ENCODE measurements at regions not wholly inside any gene's neighbourhood (a gene's known extent, or its start where the extent isn't known, plus 50 kb on each side); places are given as distances from the start of the nearest gene placed in this dataset.
"Not testable (repeated sequence)": the region's sequence is repeated elsewhere in the genome, so short reads cannot be mapped to it uniquely, and the experiment has no call there.

DNA sequence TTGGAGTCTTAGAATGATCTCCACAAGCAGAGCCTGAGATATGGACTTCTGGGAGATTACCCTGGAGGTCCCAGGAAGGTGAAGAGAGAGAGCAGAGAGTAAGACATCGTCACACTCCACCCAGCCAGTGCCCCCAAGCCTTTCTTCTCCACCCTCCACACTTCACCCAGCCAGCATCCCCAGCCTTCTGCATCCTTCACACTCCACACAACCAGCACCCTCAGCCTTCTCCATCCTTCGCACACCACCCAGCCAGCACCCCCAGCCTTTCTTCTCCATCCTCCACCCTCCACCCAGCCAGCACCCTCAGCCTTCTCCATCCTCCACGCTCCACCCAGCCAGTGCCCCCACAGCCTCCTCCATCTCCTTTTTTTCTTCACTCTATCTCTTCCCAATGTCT lies 603.9 kb upstream of the B3GAT1 start:
- no peak for DNase-seq (ENCODE audit: low read depth in 3 of 3, low spot score in 2 of 3)

DNA sequence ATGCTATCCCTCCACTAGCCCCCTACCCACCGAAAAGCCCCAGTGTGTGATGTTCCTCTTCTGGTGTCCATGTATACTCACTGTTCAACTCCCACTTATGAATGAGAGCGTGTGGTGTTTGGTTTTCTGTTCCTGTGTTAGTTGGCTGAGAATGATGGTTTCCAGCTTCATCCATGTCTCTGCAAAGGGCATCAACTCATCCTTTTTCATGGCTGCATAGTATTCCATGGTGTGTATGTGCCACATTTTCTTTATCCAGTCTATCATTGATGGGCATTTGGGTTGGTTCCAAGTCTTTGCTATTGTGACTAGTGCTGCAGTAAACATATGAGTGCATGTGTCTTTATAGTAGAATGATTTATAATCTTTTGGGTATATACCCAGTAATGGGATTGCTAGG lies 599.3 kb upstream of the B3GAT1 start:
- not testable (repeated sequence) for DNase-seq (ENCODE audit: low read depth in 3 of 3, low spot score in 2 of 3)

DNA sequence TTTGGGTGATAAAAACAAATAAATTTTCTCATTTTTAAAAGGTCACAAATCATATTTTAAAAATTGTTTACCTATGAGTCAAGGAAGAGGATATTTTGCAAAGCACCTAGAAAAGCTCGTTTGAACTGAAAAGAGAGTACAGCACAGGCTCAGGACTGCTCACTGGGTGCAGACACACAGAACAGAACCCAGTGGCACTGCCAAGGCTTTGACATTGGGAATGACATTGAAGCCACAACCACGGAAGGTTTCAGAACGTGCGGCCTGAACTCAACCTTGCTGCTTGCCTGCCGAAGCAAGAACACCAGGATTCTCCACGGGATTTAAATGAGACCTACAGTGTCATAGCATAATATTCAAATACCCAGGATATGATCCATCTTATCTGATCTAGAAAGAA lies 597.1 kb upstream of the B3GAT1 start:
- no peak for DNase-seq (ENCODE audit: low read depth in 3 of 3, low spot score in 2 of 3)

DNA sequence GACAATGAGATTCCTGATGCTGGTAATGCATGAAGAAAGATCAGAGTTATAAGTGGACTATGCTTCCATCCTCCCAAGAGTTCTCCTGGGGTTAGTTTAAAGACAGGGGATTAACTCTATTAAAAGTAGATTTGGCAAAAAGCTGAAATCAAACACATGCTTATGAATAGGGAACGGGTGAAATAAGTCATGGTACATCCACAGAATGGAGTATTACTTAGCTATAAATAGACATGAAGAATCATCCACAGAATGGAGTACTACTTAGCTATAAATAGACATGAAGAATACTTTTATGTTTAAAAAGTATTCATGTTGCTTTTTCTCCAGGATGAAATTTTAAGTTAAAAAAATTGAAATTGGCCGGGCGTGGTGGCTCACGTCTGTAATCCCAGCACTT lies 596.4 kb upstream of the B3GAT1 start:
- DNase-seq (ENCODE audit: low read depth in 3 of 3, low spot score in 2 of 3) = no peak

DNA sequence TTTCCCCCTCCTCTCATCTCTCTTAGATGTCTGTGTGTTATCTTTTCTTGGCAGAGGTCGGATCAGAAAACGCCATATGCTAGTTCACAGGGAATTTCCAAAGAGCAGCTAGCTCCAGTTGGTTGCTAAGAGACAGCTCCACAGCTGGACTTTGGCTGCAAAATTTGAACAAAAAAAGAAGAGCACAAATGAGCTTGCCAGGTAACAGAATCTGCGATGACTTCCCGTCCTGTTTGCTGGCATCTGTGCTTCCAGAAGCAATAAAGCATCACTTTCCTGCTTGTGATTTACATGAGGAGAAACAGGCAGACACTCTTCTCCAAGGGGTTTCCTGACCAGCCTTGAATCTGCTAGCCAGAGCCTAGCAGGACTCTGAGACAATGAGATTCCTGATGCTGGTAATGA lies 596.0 kb upstream of the B3GAT1 start:
- no peak for DNase-seq (ENCODE audit: low read depth in 3 of 3, low spot score in 2 of 3)

DNA sequence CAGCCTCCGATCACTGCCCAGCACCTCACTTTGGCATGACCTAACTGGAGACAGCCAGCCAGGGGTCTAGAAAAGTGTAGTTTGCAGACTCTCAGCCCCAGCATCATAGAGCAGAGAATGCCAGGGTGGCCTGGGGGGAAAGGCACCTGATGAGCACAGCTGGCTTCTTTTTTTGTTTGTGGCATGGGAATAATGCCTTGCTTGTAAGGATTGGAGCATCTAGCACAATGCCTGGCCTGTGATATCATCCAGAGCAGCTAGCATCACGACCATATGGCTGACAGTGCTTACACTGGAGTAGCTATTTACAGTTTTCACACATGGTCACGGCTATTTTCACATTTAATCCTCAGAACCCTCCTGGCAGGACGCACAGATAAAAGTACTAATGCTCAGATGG lies 594.8 kb upstream of the B3GAT1 start:
- no peak for DNase-seq (ENCODE audit: low read depth in 3 of 3, low spot score in 2 of 3)

DNA sequence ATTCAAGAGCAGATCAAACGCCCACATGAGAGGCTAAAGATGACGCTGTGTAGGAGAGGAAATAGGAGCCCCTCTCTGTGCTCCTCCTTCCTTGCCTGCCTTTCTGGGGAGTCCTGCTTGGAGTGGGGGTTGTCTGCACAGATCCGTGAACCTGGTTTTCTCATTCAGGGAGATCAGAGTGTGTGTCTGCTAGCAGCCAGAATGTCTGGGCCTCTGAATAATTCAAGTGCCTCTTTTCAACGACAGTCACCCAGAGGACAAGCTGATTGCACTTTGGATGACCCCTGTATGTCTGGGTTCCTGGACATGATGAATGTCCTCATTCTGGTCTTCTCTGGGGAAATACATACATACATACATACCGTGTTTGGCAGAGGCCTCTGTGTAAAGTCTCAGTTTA lies 592.5 kb upstream of the B3GAT1 start:
- DNase-seq (ENCODE audit: low read depth in 3 of 3, low spot score in 2 of 3) = no peak

DNA sequence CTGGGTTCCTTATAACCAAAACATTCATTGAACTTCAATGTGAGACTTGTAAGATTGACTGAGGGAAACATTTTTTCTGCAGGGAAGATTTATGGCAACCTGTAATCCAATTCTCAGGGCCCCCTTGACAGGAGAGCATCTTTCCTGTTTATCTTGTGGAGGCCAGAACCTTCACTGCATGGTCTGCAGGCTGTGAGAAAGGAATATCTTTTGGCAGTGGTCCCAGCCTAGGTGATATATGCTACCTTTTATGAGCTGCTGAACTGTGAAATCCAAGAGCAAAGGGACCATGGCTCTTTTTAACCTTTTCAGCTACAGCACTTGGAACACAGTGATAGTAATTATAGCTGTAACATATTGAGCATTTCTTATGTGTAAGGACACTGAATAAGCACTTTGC lies 590.2 kb upstream of the B3GAT1 start:
- DNase-seq (ENCODE audit: low read depth in 3 of 3, low spot score in 2 of 3) = peak in 2 of 3 donors; percentile 48 to 69

DNA sequence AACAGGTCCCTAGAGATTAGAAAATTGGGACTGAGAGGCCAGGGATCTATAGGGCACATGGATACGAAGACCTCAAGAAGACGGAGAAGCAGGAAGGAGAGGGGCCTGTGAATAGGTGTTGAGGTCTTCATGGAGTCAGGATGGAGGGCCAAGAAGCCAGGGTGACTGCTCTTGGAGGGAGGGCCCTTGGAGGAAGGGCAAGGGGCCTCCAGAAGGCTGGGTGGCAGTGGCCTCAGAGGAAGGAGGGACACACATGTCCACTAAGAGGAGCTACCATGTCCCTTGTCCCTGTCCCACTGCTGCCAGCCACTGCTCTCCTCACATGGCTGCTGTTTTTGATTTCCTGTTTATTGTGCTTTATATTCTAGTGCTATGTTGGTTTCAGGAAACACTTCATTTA lies 589.5 kb upstream of the B3GAT1 start:
- no peak for DNase-seq (ENCODE audit: low read depth in 3 of 3, low spot score in 2 of 3)

DNA sequence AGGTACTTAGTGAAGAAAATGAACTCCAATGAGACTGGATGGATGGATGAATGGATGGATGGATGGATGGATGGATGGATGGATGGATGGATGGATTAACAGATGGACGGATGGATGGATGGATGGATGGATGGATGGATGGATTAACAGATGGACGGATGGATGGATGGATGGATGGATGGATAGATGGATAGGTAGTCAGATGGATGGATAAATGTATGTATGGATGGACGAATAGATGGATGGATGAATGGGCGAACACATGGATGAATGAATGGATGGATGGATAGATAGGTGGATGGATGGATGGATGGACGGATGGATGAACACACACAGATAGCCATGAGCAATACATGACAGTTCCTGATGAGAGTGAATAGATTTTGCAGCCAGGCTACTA lies 589.0 kb upstream of the B3GAT1 start:
- not testable (repeated sequence) for DNase-seq (ENCODE audit: low read depth in 3 of 3, low spot score in 2 of 3)

DNA sequence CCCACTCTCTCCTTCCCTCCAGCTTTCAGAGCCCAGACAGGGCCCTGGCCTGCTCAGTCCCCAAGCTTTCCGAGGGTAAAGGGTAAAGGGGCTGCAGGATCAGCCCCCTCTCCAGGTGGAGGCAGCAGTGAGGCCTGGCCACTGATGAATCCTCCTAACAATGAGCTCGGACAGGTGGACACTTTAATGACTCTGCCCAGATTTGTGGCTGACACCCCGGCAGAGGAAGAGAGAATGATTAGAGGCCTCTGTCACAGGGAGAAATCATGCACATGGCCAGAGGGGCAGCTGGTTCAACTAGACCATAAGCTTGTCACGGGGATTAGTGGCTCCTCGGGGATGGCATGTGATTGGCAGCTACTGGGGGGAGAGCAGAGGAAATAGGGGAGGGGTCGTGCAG lies 587.5 kb upstream of the B3GAT1 start:
- peak in 2 of 3 donors; percentile 33 to 56 for DNase-seq (ENCODE audit: low read depth in 3 of 3, low spot score in 2 of 3)

DNA sequence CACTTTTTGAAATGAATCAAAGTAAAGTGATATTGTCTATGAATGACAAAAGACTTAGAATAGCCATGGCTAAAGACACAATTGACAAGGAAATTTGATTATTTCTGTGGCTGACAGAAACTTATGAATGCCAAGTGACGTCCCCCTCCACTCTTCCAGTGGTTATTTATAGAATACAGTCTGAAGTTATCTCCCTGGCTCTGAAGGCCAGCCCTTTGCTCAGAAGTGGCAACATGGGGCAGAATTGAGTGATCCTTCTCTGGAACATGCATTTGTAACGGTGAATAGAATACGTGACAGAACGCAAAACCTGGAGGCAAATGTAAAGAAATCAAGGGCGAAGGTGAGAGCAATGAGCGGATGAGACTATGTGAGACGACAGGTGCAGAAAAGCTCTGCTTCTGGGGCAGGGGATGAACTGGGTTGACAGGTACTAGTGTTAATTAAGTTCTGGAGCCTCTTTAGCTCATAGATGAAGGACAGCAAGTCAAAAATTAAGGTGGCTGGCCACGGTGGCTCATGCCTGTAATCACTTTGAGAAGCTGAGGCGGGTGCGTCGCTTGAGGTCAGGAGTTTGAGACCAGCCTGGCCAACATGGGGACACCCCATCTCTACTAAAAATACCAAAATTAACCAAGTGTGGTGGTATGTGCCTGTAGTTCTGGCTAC lies 585.7 kb upstream of the B3GAT1 start:
- no peak for DNase-seq (ENCODE audit: low read depth in 3 of 3, low spot score in 2 of 3)

DNA sequence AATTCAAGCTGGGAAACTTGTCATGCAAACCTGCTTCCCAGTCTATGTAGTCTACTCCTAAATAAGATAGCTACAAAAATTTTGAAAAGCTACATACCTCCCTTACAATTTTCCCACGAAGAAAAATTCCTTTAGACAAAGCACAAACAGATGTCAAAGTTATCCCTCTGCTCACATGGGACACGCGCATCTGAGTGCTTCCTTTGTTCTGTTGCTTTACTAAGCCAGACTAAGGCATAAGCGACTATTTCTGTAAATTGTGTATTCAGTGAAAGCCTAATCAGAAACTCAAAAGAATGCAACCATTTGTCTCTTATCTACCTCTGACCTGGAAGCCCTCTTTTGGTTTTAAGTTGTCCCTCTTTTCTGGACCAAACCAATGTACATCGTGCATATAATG lies 583.7 kb upstream of the B3GAT1 start:
- DNase-seq (ENCODE audit: low read depth in 3 of 3, low spot score in 2 of 3) = no peak

DNA sequence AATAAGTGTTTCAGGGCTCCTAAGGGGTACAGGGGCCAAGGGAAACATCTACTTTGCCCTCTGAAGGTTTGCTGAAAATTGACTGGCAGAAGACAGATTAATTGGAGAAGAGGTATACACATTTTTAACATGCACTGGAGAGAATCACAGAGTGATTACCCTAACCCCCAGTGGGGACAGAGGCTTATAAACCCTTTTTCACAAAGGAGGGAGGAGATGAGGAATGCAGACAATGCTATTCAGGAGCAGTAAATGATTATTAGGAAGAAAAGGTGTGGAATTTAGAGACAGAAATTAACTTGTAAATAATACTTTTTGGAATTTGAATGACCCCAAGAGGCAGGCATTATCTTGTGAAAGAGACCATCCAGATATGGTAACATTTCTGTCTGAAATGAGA lies 582.4 kb upstream of the B3GAT1 start:
- DNase-seq (ENCODE audit: low read depth in 3 of 3, low spot score in 2 of 3) = no peak

DNA sequence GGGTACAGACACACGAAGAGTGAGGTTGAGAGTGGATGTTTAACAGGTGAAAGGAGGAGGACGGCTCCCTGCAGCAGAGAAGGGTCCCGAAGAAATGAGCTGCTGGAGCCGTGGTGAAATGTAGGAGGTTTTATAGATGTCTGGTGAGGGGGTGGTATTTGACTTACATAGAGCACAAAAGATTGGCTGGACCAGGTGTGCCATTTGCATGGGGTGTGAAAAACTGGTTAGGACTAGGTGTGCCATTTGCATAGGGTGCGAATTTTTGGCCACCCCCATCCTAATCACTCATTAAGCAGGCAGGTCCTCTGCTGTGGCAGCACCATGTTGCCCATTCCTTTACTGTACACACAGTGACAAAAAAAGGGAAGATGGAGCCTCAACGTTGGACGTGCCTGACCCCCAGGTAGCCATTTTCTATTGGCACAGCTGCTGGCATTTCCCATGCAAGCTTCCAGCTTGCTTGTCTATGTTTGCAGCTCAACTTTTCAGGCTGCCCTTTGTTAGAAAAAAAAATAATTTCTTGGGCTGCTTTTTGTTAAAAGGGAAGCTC lies 581.7 kb upstream of the B3GAT1 start:
- DNase-seq (ENCODE audit: low read depth in 3 of 3, low spot score in 2 of 3) = no peak

DNA sequence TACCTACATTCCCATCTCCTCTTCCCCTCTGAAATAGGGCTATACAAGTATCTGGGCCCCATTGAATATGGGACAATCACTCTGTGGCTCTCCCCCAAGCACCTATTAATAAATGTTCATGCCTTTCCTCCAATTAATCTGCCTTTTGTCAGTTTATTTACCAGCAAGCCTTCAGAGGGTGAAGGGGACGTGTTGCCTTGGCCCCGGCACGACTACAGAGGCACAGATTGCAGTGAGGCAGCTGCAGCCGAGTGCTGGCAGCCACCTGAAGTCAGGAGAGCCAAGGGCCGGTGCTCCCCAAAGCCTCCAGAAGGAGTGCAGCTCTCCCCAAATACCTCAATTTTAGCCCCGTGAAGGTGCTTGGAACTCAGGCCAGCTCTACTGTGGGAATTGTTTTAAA lies 580.9 kb upstream of the B3GAT1 start:
- DNase-seq (ENCODE audit: low read depth in 3 of 3, low spot score in 2 of 3) = no peak

DNA sequence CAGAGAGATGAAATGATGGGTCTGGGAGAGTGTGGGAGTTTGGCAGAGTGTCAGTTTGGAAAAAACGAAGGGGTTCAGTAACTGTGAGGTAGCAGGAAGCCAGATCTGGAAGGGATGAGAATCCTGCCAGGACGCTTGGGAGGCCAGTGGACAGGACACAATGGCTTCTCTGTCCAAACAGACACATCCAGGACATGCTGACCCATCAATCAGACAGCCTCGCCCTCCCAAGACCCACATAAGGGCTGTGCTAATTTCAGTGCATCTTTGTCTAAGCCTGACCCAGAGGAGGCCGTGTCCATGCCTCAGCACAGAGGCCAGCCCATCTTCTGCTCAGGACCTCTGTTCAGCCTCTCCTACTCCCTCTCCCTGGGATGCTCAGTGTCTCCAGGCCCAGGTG lies 576.5 kb upstream of the B3GAT1 start:
- no peak for DNase-seq (ENCODE audit: low read depth in 3 of 3, low spot score in 2 of 3)

DNA sequence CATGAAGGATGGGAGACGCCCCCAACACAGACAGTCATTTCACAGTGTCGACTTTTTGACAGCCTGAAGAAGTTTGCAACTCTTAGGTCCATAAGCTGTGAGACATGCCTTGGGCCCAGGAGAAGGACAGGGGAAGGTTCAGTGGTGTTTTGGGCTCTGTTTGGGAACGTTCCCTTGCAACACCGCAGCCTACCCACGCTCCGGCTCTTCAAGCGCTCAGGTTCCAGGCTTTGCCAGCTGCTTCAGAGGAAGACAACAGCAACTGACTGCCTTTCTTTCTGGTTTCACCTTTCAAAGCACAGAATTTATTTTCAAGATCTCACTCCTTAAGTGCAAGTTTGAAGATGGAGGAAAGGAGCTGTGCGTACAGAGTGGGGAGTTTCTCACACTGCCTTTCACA lies 575.8 kb upstream of the B3GAT1 start:
- DNase-seq (ENCODE audit: low read depth in 3 of 3, low spot score in 2 of 3) = no peak

DNA sequence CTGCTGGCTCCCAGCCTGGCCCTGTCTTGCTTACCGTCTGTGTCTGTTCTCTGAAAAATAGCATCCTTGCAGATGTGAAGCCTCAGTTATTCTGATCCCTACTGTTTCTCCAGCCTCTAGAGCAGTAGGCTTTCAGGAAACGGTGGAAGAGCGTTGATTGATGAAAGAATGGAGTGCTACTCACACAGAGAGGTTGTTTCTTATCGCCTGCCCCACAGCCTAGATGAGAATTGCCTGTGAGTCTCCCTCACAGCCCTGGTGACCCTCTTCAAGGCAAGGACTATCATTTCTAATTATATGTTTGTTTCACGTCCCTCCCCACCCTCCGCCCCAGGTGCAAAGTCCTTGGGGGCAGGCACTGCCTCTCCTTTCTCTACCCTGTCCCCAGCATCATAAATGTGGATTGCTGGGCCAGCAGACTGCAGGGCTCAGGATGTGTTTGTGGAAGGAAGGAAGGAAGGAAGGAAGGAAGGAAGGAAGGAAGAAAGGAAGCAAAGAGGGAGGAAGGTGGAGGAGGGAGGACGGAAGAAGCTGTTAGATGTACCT lies 575.3 kb upstream of the B3GAT1 start:
- no peak for DNase-seq (ENCODE audit: low read depth in 3 of 3, low spot score in 2 of 3)

DNA sequence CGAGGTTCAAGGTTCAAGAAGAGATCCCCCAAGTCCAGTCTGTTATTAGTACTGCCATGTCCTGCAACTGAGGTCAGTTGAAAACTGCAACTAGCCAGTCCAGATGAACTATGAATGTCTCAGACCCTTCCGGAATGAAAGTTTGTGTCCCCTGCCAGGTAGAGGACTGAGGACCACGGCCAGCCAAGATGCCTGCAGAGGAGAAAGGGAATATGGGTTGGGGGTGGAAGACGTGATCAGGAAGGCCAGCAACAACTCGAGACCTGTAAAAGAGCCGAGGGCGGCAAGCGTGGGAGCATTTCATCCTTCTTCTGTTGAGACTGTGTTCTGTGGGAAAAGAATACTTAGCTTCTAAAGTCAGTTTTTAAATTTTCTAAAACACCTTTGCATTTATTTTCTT lies 572.4 kb upstream of the B3GAT1 start:
- no peak for DNase-seq (ENCODE audit: low read depth in 3 of 3, low spot score in 2 of 3)

DNA sequence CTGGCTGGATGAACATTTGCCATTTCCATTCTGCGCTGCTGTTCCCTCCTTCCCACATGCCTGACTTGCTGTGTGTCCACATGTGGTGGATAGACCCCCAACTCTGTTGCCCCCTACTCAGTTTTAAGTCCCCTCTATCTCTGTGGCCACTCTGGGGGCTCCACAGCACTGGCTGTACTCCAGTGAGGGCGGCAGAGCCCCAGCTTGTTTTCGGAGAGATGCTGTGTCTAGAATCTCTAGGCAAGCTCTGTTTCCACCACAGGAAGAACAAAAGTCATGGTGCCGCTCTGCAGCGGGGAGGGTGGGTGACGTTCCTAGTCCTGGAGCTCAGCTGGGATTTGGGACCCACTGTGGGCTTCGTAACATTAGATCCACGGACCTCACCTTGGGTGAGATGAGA lies 570.4 kb upstream of the B3GAT1 start:
- DNase-seq (ENCODE audit: low read depth in 3 of 3, low spot score in 2 of 3) = not testable (repeated sequence)

DNA sequence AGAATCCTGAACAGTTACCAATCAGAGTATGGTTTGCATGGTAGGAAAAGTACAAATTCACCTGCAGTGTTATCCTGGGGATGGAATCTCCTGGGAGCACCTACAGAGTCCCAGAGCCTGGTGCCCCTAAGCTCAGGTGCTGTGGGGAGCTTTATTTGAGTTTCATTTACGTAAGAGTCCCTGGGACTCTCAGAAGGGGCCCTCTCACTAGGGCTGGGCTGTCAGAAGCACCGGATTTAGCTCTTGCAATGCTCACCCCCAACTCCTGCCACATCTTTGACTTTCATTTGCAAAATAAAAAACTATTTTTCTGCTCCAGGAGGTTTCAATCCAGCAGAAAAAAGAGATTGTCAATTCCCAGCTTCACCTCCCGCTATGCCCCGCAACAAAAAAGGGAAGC lies 569.8 kb upstream of the B3GAT1 start:
- no peak for DNase-seq (ENCODE audit: low read depth in 3 of 3, low spot score in 2 of 3)

All from right renal cortex interstitium (tissue), 3 donors.